Heart left ventricle (tissue), 16 donors: ENCODE measurements at regions not wholly inside any gene's neighbourhood (a gene's known extent, or its start where the extent isn't known, plus 50 kb on each side); places are given as distances from the start of the nearest gene placed in this dataset.
"Not testable (repeated sequence)": the region's sequence is repeated elsewhere in the genome, so short reads cannot be mapped to it uniquely, and the experiment has no call there.

ENCODE experiments used
- ATAC-seq, 4 donors: fragments of 200-7000 bp; cut with Tn5 transposase; one replicate each; pipeline ENCODE4 v1.9.1; 2020 to 2022; ENCODE audit warnings: moderate library complexity in 4 of 4, mild to moderate bottlenecking in 3 of 4, moderate number of reproducible peaks in 1 of 4
- DNase-seq, 5 donors: peaks; one replicate each; pipeline ENCODE4 v3.0.0-alpha.2; 2020
- H3K27ac ChIP-seq, 12 donors: fragments of 200-600 bp; sonication (generic) in 4 of 12; one replicate each; pipeline versions ENCODE4 v1.5.0 to v1.8.0; 2016 to 2022; ENCODE audit warnings: mild to moderate bottlenecking in 2 of 12
- H3K27me3 ChIP-seq, 9 donors: fragments of 200-600 bp; sonication (generic) in 2 of 9; one replicate each; pipeline versions ENCODE4 v1.5.1 to v1.8.0; 2016 to 2022; ENCODE audit warnings: mild to moderate bottlenecking in 3 of 9
- H3K36me3 ChIP-seq, 9 donors: fragments of 200-600 bp; sonication (generic) in 2 of 9; one replicate each; pipeline versions ENCODE4 v1.5.0 to v1.8.0; 2018 to 2022; ENCODE audit warnings: mild to moderate bottlenecking in 2 of 9
- H3K4me1 ChIP-seq, 12 donors: fragments of 200-600 bp; sonication (generic) in 4 of 12; one replicate each; pipeline versions ENCODE4 v1.5.0 to v1.8.0; 2016 to 2022; ENCODE audit warnings: mild to moderate bottlenecking in 3 of 12
- H3K4me3 ChIP-seq, 12 donors: fragments of 200-600 bp; sonication (generic) in 4 of 12; one replicate each; pipeline versions ENCODE4 v1.5.0 to v1.8.0; 2017 to 2022; ENCODE audit warnings: mild to moderate bottlenecking in 9 of 12, moderate library complexity in 4 of 12
- H3K9me3 ChIP-seq, 12 donors: fragments of 200-600 bp; sonication (generic) in 4 of 12; one replicate each; pipeline versions ENCODE4 v1.5.0 to v1.8.0; 2016 to 2022; ENCODE audit warnings: mild to moderate bottlenecking in 1 of 12
- CTCF ChIP-seq, 12 donors: fragments of 200-600 bp; sonication (generic) in 4 of 12; IDR thresholded peaks; one replicate each; pipeline versions ENCODE4 v1.5.0 to v1.8.0; 2018 to 2022; ENCODE audit warnings: antibody characterized with exemption in 12 of 12, mild to moderate bottlenecking in 5 of 12
- POLR2A ChIP-seq, 2 donors: fragments of 450-650 bp; IDR thresholded peaks; one replicate each; pipeline ENCODE4 v1.6.1; 2017; ENCODE audit warnings: antibody characterized with exemption in 2 of 2, mild to moderate bottlenecking in 2 of 2, moderate library complexity in 2 of 2
- WGBS, 4 donors: extraction: QIAGEN DNeasy Blood & Tissue Kit in 2 of 4; methylation state at CpG; one replicate each; pipeline versions ENCODE4 v1.1.5 to v1.1.7; 2013 to 2018; 5-methylcytosine and 5-hydroxymethylcytosine counted together
- intact Hi-C, 10 donors: fragments of 100-400 bp; cut with DNase I; formaldehyde crosslinking; loops; one replicate each; pipeline versions ENCODE4 v1.11.1 to v1.14.2; 2022
- donor health status: ischemic (EF 13 %, LVEDD 7.1; RV severe dilation, severe dysfunction).
- donor health status: healthy with polysubstance abuse.
- donor health status: DM: no; HTN: yes; CAD: no.
- donor health status: DM: no; HTN: no; CAD: no.
- donor health status: ischemic (EF 25% LVEDD 6.9; RV normal size, moderate dysfunction).
- donor health status: ischemic (EF 25% LVEDD 5.7; RV mildly dilated, moderate dysfunction).
- donor health status: healthy.
- donor health status: DM: yes; HTN: yes; CAD: no.
- donor health status: ischemic (EF 35%, LVEDD 5.7; RV mildly dilated, moderate dysfunction).
- donor health status: nonischemic (EF 11% LVEDD 7.7; RV severe dilation, severe dysfunction).
- donor health status: DM: yes; HTN: yes; CAD: no.
- donor health status: PGD.
- donor health status: ischemic (EF 29% LVEDD 5.4; RV normal size, mild dysfunction).
- donor health status: nonischemic (EF 23%, LVEDD 6.1; RV moderate dilation, normal function).

GRCh38 chr18:9020221-9020620, 82.3 kb upstream of the NDUFV2 start:
- 77 to 93% (median 90%) methylated on average over 3 of the region's 3 CpGs for WGBS, 4 donors
- Histone ChIP-seq H3K27ac (no peak overlapping the region), H3K9me3 (peaks cover 0 to 10% (median 0%) of the 10 kb centered on the region in 12 donors), H3K4me1 (peaks cover 0 to 28% (median 11%) of the 10 kb centered on the region in 12 donors), H3K36me3 (no peaks in the 10 kb centered on the region), H3K27me3 (no peaks in the 10 kb centered on the region), H3K4me3 (no peak overlapping the region)
- TF ChIP-seq CTCF (IDR thresholded peaks at IDR 0.05) (no peak), POLR2A (IDR thresholded peaks at IDR 0.05) (no peak)
- DNase-seq, result no peak
- intact Hi-C loops, result no loop called here
- no peak for ATAC-seq

GRCh38 chr18:9021458-9021857, 81.0 kb upstream of the NDUFV2 start:
- intact Hi-C loops, result no loop called here
- H3K4me3 ChIP-seq, result no peak overlapping the region

GRCh38 chr18:9022397-9023155, 79.9 kb upstream of the NDUFV2 start:
- H3K27me3 ChIP-seq, result no peaks in the 10 kb centered on the region
- ATAC-seq (peak; percentile 20 to 79 (median 50)), DNase-seq (no peak)
- H3K9me3 ChIP-seq, result peaks cover 0 to 10% (median 0%) of the 10 kb centered on the region in 12 donors
- peaks cover 0 to 13% (median 4%) of the 10 kb centered on the region in 12 donors for H3K4me1 ChIP-seq
- WGBS, 4 donors, result 63 to 67% (median 64%) methylated on average over 8 of the region's 8 CpGs
- H3K27ac ChIP-seq, result peak overlapping the region in 7 of 12 donors; percentile 5 to 54 (median 34)
- no peak overlapping the region for H3K4me3 ChIP-seq
- intact Hi-C loops, result no loop called here
- TF ChIP-seq POLR2A (IDR thresholded peaks at IDR 0.05), result no peak
- no peak for TF ChIP-seq CTCF (IDR thresholded peaks at IDR 0.05)
- no peaks in the 10 kb centered on the region for H3K36me3 ChIP-seq

More at GRCh38 chr18:9021458-9021857, 81.0 kb upstream of the NDUFV2 start:
- DNase-seq (no peak), ATAC-seq (no peak)
- H3K36me3 ChIP-seq, result no peaks in the 10 kb centered on the region
- TF ChIP-seq POLR2A (IDR thresholded peaks at IDR 0.05) (no peak), CTCF (IDR thresholded peaks at IDR 0.05) (no peak)
- no peaks in the 10 kb centered on the region for H3K27me3 ChIP-seq
- WGBS, 4 donors, result 94 to 99% (median 97%) methylated on average over 3 of the region's 3 CpGs
- peaks cover 0 to 24% (median 11%) of the 10 kb centered on the region in 12 donors for H3K4me1 ChIP-seq
- H3K27ac ChIP-seq, result no peak overlapping the region
- H3K9me3 ChIP-seq, result peaks cover 0 to 10% (median 0%) of the 10 kb centered on the region in 12 donors

GRCh38 chr18:9024031-9024646, 78.4 kb upstream of the NDUFV2 start:
- ATAC-seq, intact Hi-C loops, H3K36me3 ChIP-seq, H3K4me3 ChIP-seq, DNase-seq, H3K27ac ChIP-seq, H3K9me3 ChIP-seq, H3K27me3 ChIP-seq, H3K4me1 ChIP-seq: not testable (repeated sequence)
- 95 to 98% (median 96%) methylated on average over 12 to 15 of the region's 18 CpGs for WGBS, 4 donors
